ENCODE measurements at regions not wholly inside any gene's neighbourhood (a gene's known extent, or its start where the extent isn't known, plus 50 kb on each side); places are given as distances from the start of the nearest gene placed in this dataset.

- Histone ChIP-seq H3K27me3 (no peaks in the 10 kb centered on the region), H3K36me3 (no peaks in the 10 kb centered on the region), H3K9me3 (no peaks in the 10 kb centered on the region), H3K27ac (no peak overlapping the region), H3K4me3 (no peak overlapping the region), H3K4me1 (ENCODE audit: insufficient read depth) (peaks cover 3% of the 10 kb centered on the region)
- DNase-seq, result peak in 1 of 5 donors; percentile 11
- TF ChIP-seq POLR2A (IDR thresholded peaks at IDR 0.05), result no peak
- TF ChIP-seq EP300 (IDR thresholded peaks at IDR 0.05), result no peak
- TF ChIP-seq, protein P1, sequence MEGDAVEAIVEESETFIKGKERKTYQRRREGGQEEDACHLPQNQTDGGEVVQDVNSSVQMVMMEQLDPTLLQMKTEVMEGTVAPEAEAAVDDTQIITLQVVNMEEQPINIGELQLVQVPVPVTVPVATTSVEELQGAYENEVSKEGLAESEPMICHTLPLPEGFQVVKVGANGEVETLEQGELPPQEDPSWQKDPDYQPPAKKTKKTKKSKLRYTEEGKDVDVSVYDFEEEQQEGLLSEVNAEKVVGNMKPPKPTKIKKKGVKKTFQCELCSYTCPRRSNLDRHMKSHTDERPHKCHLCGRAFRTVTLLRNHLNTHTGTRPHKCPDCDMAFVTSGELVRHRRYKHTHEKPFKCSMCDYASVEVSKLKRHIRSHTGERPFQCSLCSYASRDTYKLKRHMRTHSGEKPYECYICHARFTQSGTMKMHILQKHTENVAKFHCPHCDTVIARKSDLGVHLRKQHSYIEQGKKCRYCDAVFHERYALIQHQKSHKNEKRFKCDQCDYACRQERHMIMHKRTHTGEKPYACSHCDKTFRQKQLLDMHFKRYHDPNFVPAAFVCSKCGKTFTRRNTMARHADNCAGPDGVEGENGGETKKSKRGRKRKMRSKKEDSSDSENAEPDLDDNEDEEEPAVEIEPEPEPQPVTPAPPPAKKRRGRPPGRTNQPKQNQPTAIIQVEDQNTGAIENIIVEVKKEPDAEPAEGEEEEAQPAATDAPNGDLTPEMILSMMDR (IDR thresholded peaks at IDR 0.05), result no peak
- WGBS, 3 donors, result 87 to 89% (median 87%) methylated on average over 14 of the region's 14 CpGs
- intact Hi-C loops (cut with DNase I), result no loop called here
These were observed 203.8 kb upstream of the ZMIZ1 start for GRCh38 chr10:78864761-78865537.

DNA sequence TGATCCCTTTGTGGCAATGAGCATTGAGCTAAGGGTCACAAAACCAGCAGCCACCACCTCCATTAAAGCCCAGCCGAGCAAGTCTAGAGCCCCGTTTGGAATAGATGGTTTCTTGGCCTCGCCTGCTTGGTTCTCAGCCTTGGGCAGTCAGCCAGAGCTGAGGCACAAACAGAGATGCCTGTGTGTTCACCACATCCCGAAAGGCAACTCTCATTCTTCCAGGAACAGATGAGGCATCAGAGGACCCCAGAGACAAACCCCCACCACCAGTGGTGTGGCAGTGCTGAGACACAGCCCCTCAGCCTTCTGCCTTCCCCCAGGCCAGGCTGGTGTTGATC is 203.3 kb upstream of the ZMIZ1 start:
- no peak overlapping the region for H3K4me3 ChIP-seq
- no peak overlapping the region for H3K27ac ChIP-seq
- intact Hi-C loops (cut with DNase I), result no loop called here
- 12 to 17% (median 15%) methylated on average over 4 of the region's 4 CpGs for whole genome bisulfite sequencing, 3 donors
- H3K4me1 ChIP-seq (ENCODE audit: insufficient read depth), result peaks cover 3% of the 10 kb centered on the region
- H3K9me3 ChIP-seq, result no peaks in the 10 kb centered on the region
- TF ChIP-seq POLR2A (IDR thresholded peaks at IDR 0.05) (no peak), EP300 (IDR thresholded peaks at IDR 0.05) (no peak)
- TF ChIP-seq, protein P1 (IDR thresholded peaks at IDR 0.05), result no peak
- peak; percentile 37 to 72 (median 58) for DNase-seq
- H3K27me3 ChIP-seq, result no peaks in the 10 kb centered on the region
- H3K36me3 ChIP-seq, result no peaks in the 10 kb centered on the region

GRCh38 chr10:78865931-78866717 is 202.6 kb upstream of the ZMIZ1 start:
- DNase-seq, result no peak
- TF ChIP-seq POLR2A (IDR thresholded peaks at IDR 0.05), result no peak
- TF ChIP-seq, protein P1 (IDR thresholded peaks at IDR 0.05), result no peak
- TF ChIP-seq EP300 (IDR thresholded peaks at IDR 0.05), result no peak
- intact Hi-C loops (cut with DNase I), result no loop called here
- no peaks in the 10 kb centered on the region for H3K9me3 ChIP-seq
- no peaks in the 10 kb centered on the region for H3K27me3 ChIP-seq
- no peak overlapping the region for H3K4me3 ChIP-seq
- no peaks in the 10 kb centered on the region for H3K36me3 ChIP-seq
- H3K4me1 ChIP-seq (ENCODE audit: insufficient read depth), result peaks cover 3% of the 10 kb centered on the region
- H3K27ac ChIP-seq, result no peak overlapping the region
- 87 to 90% (median 89%) methylated on average over 12 of the region's 12 CpGs for WGBS, 3 donors

DNA sequence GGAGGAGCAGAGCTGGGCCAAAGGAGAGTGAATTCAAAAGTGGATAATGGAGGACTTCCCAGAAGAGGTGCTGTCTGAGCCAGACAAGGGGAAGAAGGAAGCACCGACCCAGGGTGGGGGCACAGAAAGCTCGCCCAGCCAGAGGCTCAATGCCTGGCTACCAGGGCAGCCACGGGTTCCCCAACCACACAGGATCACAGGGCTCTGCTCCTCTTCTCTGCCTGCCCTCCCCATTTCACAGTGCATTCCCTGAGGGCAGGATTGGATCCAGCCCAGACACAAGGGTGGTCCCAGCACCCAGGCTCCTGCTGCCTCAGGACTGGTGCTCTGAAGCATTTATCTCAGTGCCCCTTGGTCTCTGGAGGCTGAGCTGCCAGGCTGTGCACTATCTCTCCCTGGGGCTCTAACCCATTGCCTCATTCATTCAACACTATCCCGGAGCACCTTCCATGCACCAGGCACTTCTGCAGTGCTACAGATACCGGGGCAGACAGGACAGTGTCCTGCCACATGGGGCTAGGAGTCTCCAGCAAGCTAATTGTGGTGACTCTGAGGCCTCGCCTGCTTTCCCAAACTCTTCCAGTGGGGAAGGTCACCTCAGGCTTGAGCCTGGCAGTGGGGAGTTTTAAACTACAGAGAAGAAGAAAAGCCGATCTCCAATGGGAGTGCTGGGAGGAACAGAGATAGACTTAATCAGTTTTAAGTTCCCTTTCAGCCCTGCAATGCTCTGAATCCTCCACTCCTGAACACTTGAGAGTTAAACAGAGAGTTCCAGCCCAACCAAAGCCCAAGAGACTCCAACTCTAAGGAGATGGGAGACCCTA is 201.8 kb upstream of the ZMIZ1 start:
- Histone ChIP-seq H3K4me3 (no peak overlapping the region), H3K27me3 (no peaks in the 10 kb centered on the region), H3K36me3 (no peaks in the 10 kb centered on the region), H3K9me3 (no peaks in the 10 kb centered on the region), H3K27ac (no peak overlapping the region), H3K4me1 (ENCODE audit: insufficient read depth) (peaks cover 3% of the 10 kb centered on the region)
- intact Hi-C loops (cut with DNase I), result no loop called here
- DNase-seq, result no peak
- WGBS, 3 donors, result 87 to 98% (median 93%) methylated on average over 7 of the region's 7 CpGs
- TF ChIP-seq, protein P1 (IDR thresholded peaks at IDR 0.05), result no peak
- no peak for TF ChIP-seq POLR2A (IDR thresholded peaks at IDR 0.05)
- TF ChIP-seq EP300 (IDR thresholded peaks at IDR 0.05), result no peak
